K562 (cell line): ENCODE measurements at regions not wholly inside any gene's neighbourhood (a gene's known extent, or its start where the extent isn't known, plus 50 kb on each side); places are given as distances from the start of the nearest gene placed in this dataset.

Experiments used
- ATAC-seq: fragments of 200-7000 bp; cut with Tn5 transposase; 3 replicates; pipeline ENCODE4 v1.9.1; 2020; ENCODE audit warnings: moderate library complexity
- BruUV-seq: library from RNA; stranded (reverse); fragments of 400-500 nt; replicated peaks from 2 replicates; lab custom pipeline; 2021; lab: Mats Ljungman, UMichigan
- CTCF ChIA-PET: fragments of 300-600 bp; formaldehyde crosslinking; extraction: SDS; loops from one replicate; lab custom pipeline; 2021; ENCODE audit warnings: low intra/inter-chr PET ratio; lab: Yijun Ruan, JAX
- POLR2A ChIA-PET: fragments of 300-600, 350-650 bp; sonication (Branson Sonifier 250); formaldehyde crosslinking; extraction: SDS; loops from one replicate; lab custom pipeline; 2021; ENCODE audit warnings: antibody characterized with exemption, inconsistent platforms; lab: Yijun Ruan, JAX
- DNase-seq, 4 experiments: peaks; one replicate each; pipeline versions ENCODE4 v3.0.0 to v3.0.0-alpha.2; 2011 to 2018; ENCODE audit warnings: low spot score in 3 of 4, mixed read lengths in 3 of 4; ENCODE audit errors: extremely low read depth in 1 of 4
- FAIRE-seq: peaks from 2 replicates; lab custom pipeline; 2011; peaks lifted over from hg19 to GRCh38; lab: Jason Lieb, UNC
- H2AFZ ChIP-seq: 2 replicates; pipeline ENCODE4 v1.6.0; 2011; ENCODE audit warnings: low read depth, low read length, control low read depth, inconsistent platforms
- H3K27ac ChIP-seq: fragments of 200-600 bp; 3 replicates; pipeline ENCODE4 v1.8.0; 2011; ENCODE audit warnings: low read depth, mild to moderate bottlenecking, control low read depth, inconsistent platforms, low read length, moderate library complexity, mixed read lengths; ENCODE audit errors: extremely low read depth
- H3K27me3 ChIP-seq, 2 experiments: fragments of 300-600 bp in 1 of 2; 2 replicates in 1 of 2; 3 replicates in 1 of 2; pipeline versions ENCODE4 v1.6.0 to v1.8.0; 2011; ENCODE audit warnings: inconsistent platforms in 2 of 2, low read length in 2 of 2, mild to moderate bottlenecking in 1 of 2, mixed read lengths in 1 of 2, moderate library complexity in 1 of 2; ENCODE audit not compliant: control insufficient read depth in 2 of 2, insufficient read depth in 2 of 2
- H3K36me3 ChIP-seq: fragments of 300-600 bp; 3 replicates; pipeline ENCODE4 v1.8.0; 2011; ENCODE audit warnings: mild to moderate bottlenecking, low read length, inconsistent platforms; ENCODE audit not compliant: control insufficient read depth, insufficient read depth
- H3K4me1 ChIP-seq, 2 experiments: fragments of 200-600 bp in 1 of 2; replicated peaks in 1 of 2; 2 replicates in 1 of 2; 3 replicates in 1 of 2; pipeline versions ENCODE4 v1.5.1 to v1.8.0; 2011; ENCODE audit warnings: inconsistent platforms in 2 of 2, low read length in 2 of 2, mild to moderate bottlenecking in 1 of 2, mixed read lengths in 1 of 2, moderate library complexity in 1 of 2; ENCODE audit not compliant: control insufficient read depth in 2 of 2, insufficient read depth in 2 of 2
- H3K4me2 ChIP-seq: 2 replicates; pipeline ENCODE4 v1.6.1; 2011; ENCODE audit warnings: low read length, control low read depth, inconsistent platforms, mixed read lengths; ENCODE audit not compliant: insufficient read depth
- H3K4me3 ChIP-seq: fragments of 200-600 bp; sonication (generic), shearing (Covaris generic); 2 replicates; pipeline ENCODE4 v1.5.1; 2016; ENCODE audit warnings: control low read depth, inconsistent platforms
- H3K79me2 ChIP-seq: fragments of 200-600 bp; 3 replicates; pipeline ENCODE4 v1.8.0; 2011; ENCODE audit warnings: low read length, inconsistent platforms; ENCODE audit not compliant: control insufficient read depth, insufficient read depth
- H3K9ac ChIP-seq, 2 experiments: 2 replicates each; pipeline versions ENCODE4 v1.6.0 to v1.6.1; 2011; ENCODE audit warnings: low read depth in 2 of 2, low read length in 2 of 2, control low read depth in 1 of 2, inconsistent platforms in 1 of 2, mild to moderate bottlenecking in 1 of 2, mixed read lengths in 1 of 2; ENCODE audit not compliant: insufficient read depth in 1 of 2
- H3K9me1 ChIP-seq: one replicate; pipeline ENCODE4 v1.6.0; 2011; ENCODE audit warnings: inconsistent platforms, mild to moderate bottlenecking, low read length, moderate library complexity; ENCODE audit not compliant: control insufficient read depth, insufficient read depth
- H3K9me3 ChIP-seq: replicated peaks from 2 replicates; pipeline ENCODE4 v1.5.1; 2011; ENCODE audit warnings: low read depth, low read length, inconsistent platforms; ENCODE audit not compliant: control insufficient read depth, insufficient read depth
- H4K20me1 ChIP-seq: replicated peaks from 2 replicates; pipeline ENCODE4 v1.6.1; 2011; ENCODE audit warnings: low read length, inconsistent platforms, mixed read lengths; ENCODE audit not compliant: control insufficient read depth, insufficient read depth
- IRF2 ChIP-seq: sonication (generic); formaldehyde crosslinking; IDR thresholded peaks from 2 replicates; pipeline ENCODE4 v1.8.1; 2022; ENCODE audit warnings: mild to moderate bottlenecking, missing genetic modification reagents
- TRIM28 ChIP-seq: fragments of 450-650 bp; IDR thresholded peaks from 2 replicates; pipeline ENCODE4 v1.6.1; 2017
- ZNF3 ChIP-seq: fragments of 250-450 bp; sonication (Bioruptor Pico); IDR thresholded peaks from 2 replicates; pipeline ENCODE4 v1.5.0; 2021; ENCODE audit warnings: mild to moderate bottlenecking, moderate library complexity
- ZNF830 ChIP-seq: fragments of 250-450 bp; sonication (Bioruptor Pico); IDR thresholded peaks from 2 replicates; pipeline ENCODE4 v1.5.0; 2021; ENCODE audit warnings: mild to moderate bottlenecking
- WGBS: fragments of 100-300 bp; shearing (Covaris generic); methylation state at CpG from one replicate; pipeline ENCODE4 v1.1.6; 2016; ENCODE audit warnings: low coverage, mixed read lengths; ENCODE audit not compliant: insufficient coverage; ENCODE audit errors: missing lambda C conversion rate; 5-methylcytosine and 5-hydroxymethylcytosine counted together
- in situ Hi-C: fragments of 300-500 bp; cut with MboI; formaldehyde crosslinking; loops from 4 replicates; pipeline ENCODE4 v1.15.0; 2018; ENCODE audit warnings: inconsistent platforms, mixed read lengths
- intact Hi-C: fragments of 100-400 bp; cut with micrococcal nuclease; formaldehyde crosslinking; loops from 2 replicates; pipeline ENCODE4 v1.14.2; 2022
- TF ChIP-seq, protein P1 (sequence below): fragments of 200-800 bp; sonication (Bioruptor generic); IDR thresholded peaks from 2 replicates; pipeline ENCODE4 v1.6.1; 2017; ENCODE audit warnings: missing genetic modification characterization, missing compliant biosample characterization
- TF ChIP-seq, protein P2 (sequence below): fragments of 200-800 bp; sonication (Bioruptor generic); IDR thresholded peaks from 2 replicates; pipeline ENCODE4 v1.6.1; 2017; ENCODE audit warnings: missing genetic modification characterization, missing compliant biosample characterization
- TF ChIP-seq, protein P3 (sequence below), 2 experiments: IDR thresholded peaks; 2 replicates each; pipeline ENCODE4 v1.6.1; 2011; ENCODE audit warnings: borderline replicate concordance in 1 of 2, control low read depth in 1 of 2, low read depth in 1 of 2, low read length in 1 of 2, mild to moderate bottlenecking in 1 of 2, mixed read lengths in 1 of 2, moderate library complexity in 1 of 2; ENCODE audit not compliant: insufficient read depth in 1 of 2, insufficient read length in 1 of 2, poor library complexity in 1 of 2, severe bottlenecking in 1 of 2; ENCODE audit errors: extremely low read depth in 1 of 2

DNA sequence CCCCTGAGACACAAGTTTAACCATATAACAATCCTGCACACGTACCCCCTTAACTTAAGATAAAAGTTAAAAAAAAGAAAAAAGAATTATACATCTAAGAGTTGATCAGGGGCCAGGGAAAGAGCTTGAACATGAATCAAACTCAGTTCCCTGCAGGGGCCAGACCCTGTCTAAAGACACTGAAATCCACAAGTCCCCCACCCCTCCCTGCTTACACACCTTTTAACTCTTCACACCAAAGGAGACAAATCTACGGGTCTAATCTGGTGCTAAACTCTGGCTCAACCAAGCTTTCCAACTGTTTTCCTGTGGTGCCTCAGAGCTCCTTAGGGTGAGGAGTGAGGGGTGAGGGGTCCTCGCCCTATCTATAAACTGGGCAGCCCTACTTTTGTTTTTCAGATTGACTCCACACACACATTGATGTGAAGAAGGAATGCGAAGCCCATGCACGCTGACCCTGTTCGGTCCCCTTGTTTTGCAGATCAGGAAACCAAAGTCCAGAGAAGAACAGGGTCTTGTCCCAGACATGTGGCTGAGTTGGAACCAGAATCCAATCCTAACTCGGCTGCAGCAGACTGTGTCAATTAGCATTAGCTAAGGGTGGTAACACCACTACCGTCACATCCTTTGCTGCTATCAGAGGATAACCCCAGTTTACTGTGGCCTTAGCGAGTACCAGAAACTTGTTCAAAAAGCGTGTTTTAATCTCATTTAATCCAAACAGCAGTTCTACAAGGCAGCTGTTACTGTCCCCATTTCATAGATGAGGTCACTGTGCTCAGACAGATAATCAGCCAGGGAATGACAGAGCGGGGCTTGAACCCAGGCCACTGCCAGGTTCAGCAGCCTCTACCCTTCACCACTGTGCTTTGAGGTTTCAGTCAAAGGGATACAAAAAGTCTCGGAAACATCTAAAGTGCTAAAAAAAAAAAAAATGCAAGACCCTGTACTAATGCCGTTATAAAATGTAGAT is 145.2 kb upstream of the SYT13 start:
- Histone ChIP-seq H3K4me2 (no peak overlapping the region), H3K4me1 (no peaks in the 10 kb centered on the region), H2AFZ (no peak overlapping the region), H3K79me2 (no peaks in the 10 kb centered on the region), H4K20me1 (no peaks in the 10 kb centered on the region), H3K9me3 (no peaks in the 10 kb centered on the region), H3K9me1 (no peaks in the 10 kb centered on the region), H3K27me3 (peaks cover 13 to 21% of the 10 kb centered on the region in 2 experiments; a peak in 4 of 5 replicates), H3K9ac (no peak overlapping the region), H3K27ac (no peak overlapping the region), H3K36me3 (no peaks in the 10 kb centered on the region), H3K4me3 (no peak overlapping the region)
- ChIA-PET POLR2A (interaction anchor here (0.8 kb wide), 1 partner anchor 17 kb away, joined by 4 read pairs; no protein-coding TSS in a partner anchor), CTCF (no interaction called here)
- no TSS peak for BruUV-seq
- WGBS = under 1% methylated on average over 13 of the region's 13 CpGs
- in situ Hi-C loops (no loop called here), intact Hi-C loops (no loop called here)
- TF ChIP-seq ZNF3 = no peak
- TF ChIP-seq, protein P1, sequence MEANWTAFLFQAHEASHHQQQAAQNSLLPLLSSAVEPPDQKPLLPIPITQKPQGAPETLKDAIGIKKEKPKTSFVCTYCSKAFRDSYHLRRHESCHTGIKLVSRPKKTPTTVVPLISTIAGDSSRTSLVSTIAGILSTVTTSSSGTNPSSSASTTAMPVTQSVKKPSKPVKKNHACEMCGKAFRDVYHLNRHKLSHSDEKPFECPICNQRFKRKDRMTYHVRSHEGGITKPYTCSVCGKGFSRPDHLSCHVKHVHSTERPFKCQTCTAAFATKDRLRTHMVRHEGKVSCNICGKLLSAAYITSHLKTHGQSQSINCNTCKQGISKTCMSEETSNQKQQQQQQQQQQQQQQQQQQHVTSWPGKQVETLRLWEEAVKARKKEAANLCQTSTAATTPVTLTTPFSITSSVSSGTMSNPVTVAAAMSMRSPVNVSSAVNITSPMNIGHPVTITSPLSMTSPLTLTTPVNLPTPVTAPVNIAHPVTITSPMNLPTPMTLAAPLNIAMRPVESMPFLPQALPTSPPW (CRISPR knock-in tag) = no peak
- TF ChIP-seq, protein P2, sequence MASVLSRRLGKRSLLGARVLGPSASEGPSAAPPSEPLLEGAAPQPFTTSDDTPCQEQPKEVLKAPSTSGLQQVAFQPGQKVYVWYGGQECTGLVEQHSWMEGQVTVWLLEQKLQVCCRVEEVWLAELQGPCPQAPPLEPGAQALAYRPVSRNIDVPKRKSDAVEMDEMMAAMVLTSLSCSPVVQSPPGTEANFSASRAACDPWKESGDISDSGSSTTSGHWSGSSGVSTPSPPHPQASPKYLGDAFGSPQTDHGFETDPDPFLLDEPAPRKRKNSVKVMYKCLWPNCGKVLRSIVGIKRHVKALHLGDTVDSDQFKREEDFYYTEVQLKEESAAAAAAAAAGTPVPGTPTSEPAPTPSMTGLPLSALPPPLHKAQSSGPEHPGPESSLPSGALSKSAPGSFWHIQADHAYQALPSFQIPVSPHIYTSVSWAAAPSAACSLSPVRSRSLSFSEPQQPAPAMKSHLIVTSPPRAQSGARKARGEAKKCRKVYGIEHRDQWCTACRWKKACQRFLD = no peak
- TF ChIP-seq TRIM28 = no peak
- TF ChIP-seq, protein P3, sequence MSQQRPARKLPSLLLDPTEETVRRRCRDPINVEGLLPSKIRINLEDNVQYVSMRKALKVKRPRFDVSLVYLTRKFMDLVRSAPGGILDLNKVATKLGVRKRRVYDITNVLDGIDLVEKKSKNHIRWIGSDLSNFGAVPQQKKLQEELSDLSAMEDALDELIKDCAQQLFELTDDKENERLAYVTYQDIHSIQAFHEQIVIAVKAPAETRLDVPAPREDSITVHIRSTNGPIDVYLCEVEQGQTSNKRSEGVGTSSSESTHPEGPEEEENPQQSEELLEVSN (IDR thresholded peaks at IDR 0.05; ENCODE audit: borderline replicate concordance in 1 of 2, extremely low read depth in 1 of 2, insufficient read depth in 1 of 2, insufficient read length in 1 of 2, low read depth in 1 of 2, low read length in 1 of 2, poor library complexity in 1 of 2, severe bottlenecking in 1 of 2) = no peak
- TF ChIP-seq IRF2 = no peak
- no peak for TF ChIP-seq ZNF830 (CRISPR knock-in tag)
- DNase-seq (no peak), ATAC-seq (no peak), FAIRE-seq (no peak)
